K562 (cell line): ENCODE measurements at regions not wholly inside any gene's neighbourhood (a gene's known extent, or its start where the extent isn't known, plus 50 kb on each side); places are given as distances from the start of the nearest gene placed in this dataset.

Experiments
- ATAC-seq: fragments of 200-7000 bp; cut with Tn5 transposase; 3 replicates; pipeline ENCODE4 v1.9.1; 2020; ENCODE audit warnings: moderate library complexity
- BruUV-seq: library from RNA; stranded (reverse); fragments of 400-500 nt; replicated peaks from 2 replicates; lab custom pipeline; 2021; lab: Mats Ljungman, UMichigan
- CTCF ChIA-PET: fragments of 300-600 bp; formaldehyde crosslinking; extraction: SDS; loops from one replicate; lab custom pipeline; 2021; ENCODE audit warnings: low intra/inter-chr PET ratio; lab: Yijun Ruan, JAX
- POLR2A ChIA-PET: fragments of 300-600, 350-650 bp; sonication (Branson Sonifier 250); formaldehyde crosslinking; extraction: SDS; loops from one replicate; lab custom pipeline; 2021; ENCODE audit warnings: antibody characterized with exemption, inconsistent platforms; lab: Yijun Ruan, JAX
- DNase-seq, 4 experiments: peaks; one replicate each; pipeline versions ENCODE4 v3.0.0 to v3.0.0-alpha.2; 2011 to 2018; ENCODE audit warnings: low spot score in 3 of 4, mixed read lengths in 3 of 4; ENCODE audit errors: extremely low read depth in 1 of 4
- FAIRE-seq: peaks from 2 replicates; lab custom pipeline; 2011; peaks lifted over from hg19 to GRCh38; lab: Jason Lieb, UNC
- H2AFZ ChIP-seq: 2 replicates; pipeline ENCODE4 v1.6.0; 2011; ENCODE audit warnings: low read depth, low read length, control low read depth, inconsistent platforms
- H3K27ac ChIP-seq: fragments of 200-600 bp; 3 replicates; pipeline ENCODE4 v1.8.0; 2011; ENCODE audit warnings: low read depth, mild to moderate bottlenecking, control low read depth, inconsistent platforms, low read length, moderate library complexity, mixed read lengths; ENCODE audit errors: extremely low read depth
- H3K27me3 ChIP-seq, 2 experiments: fragments of 300-600 bp in 1 of 2; 2 replicates in 1 of 2; 3 replicates in 1 of 2; pipeline versions ENCODE4 v1.6.0 to v1.8.0; 2011; ENCODE audit warnings: inconsistent platforms in 2 of 2, low read length in 2 of 2, mild to moderate bottlenecking in 1 of 2, mixed read lengths in 1 of 2, moderate library complexity in 1 of 2; ENCODE audit not compliant: control insufficient read depth in 2 of 2, insufficient read depth in 2 of 2
- H3K36me3 ChIP-seq: fragments of 300-600 bp; 3 replicates; pipeline ENCODE4 v1.8.0; 2011; ENCODE audit warnings: mild to moderate bottlenecking, low read length, inconsistent platforms; ENCODE audit not compliant: control insufficient read depth, insufficient read depth
- H3K4me1 ChIP-seq, 2 experiments: fragments of 200-600 bp in 1 of 2; replicated peaks in 1 of 2; 2 replicates in 1 of 2; 3 replicates in 1 of 2; pipeline versions ENCODE4 v1.5.1 to v1.8.0; 2011; ENCODE audit warnings: inconsistent platforms in 2 of 2, low read length in 2 of 2, mild to moderate bottlenecking in 1 of 2, mixed read lengths in 1 of 2, moderate library complexity in 1 of 2; ENCODE audit not compliant: control insufficient read depth in 2 of 2, insufficient read depth in 2 of 2
- H3K4me2 ChIP-seq: 2 replicates; pipeline ENCODE4 v1.6.1; 2011; ENCODE audit warnings: low read length, control low read depth, inconsistent platforms, mixed read lengths; ENCODE audit not compliant: insufficient read depth
- H3K4me3 ChIP-seq: fragments of 200-600 bp; sonication (generic), shearing (Covaris generic); 2 replicates; pipeline ENCODE4 v1.5.1; 2016; ENCODE audit warnings: control low read depth, inconsistent platforms
- H3K79me2 ChIP-seq: fragments of 200-600 bp; 3 replicates; pipeline ENCODE4 v1.8.0; 2011; ENCODE audit warnings: low read length, inconsistent platforms; ENCODE audit not compliant: control insufficient read depth, insufficient read depth
- H3K9ac ChIP-seq, 2 experiments: 2 replicates each; pipeline versions ENCODE4 v1.6.0 to v1.6.1; 2011; ENCODE audit warnings: low read depth in 2 of 2, low read length in 2 of 2, control low read depth in 1 of 2, inconsistent platforms in 1 of 2, mild to moderate bottlenecking in 1 of 2, mixed read lengths in 1 of 2; ENCODE audit not compliant: insufficient read depth in 1 of 2
- H3K9me1 ChIP-seq: one replicate; pipeline ENCODE4 v1.6.0; 2011; ENCODE audit warnings: inconsistent platforms, mild to moderate bottlenecking, low read length, moderate library complexity; ENCODE audit not compliant: control insufficient read depth, insufficient read depth
- H3K9me3 ChIP-seq: replicated peaks from 2 replicates; pipeline ENCODE4 v1.5.1; 2011; ENCODE audit warnings: low read depth, low read length, inconsistent platforms; ENCODE audit not compliant: control insufficient read depth, insufficient read depth
- H4K20me1 ChIP-seq: replicated peaks from 2 replicates; pipeline ENCODE4 v1.6.1; 2011; ENCODE audit warnings: low read length, inconsistent platforms, mixed read lengths; ENCODE audit not compliant: control insufficient read depth, insufficient read depth
- ARID1B ChIP-seq: fragments of 450-650 bp; IDR thresholded peaks from 2 replicates; pipeline ENCODE4 v1.6.1; 2016; ENCODE audit warnings: antibody characterized with exemption, mild to moderate bottlenecking, inconsistent platforms
- BCL6 ChIP-seq: fragments of 250-450 bp; sonication (Bioruptor Pico); IDR thresholded peaks from 2 replicates; pipeline ENCODE4 v1.4.0; 2020
- FOS ChIP-seq: IDR thresholded peaks from 3 replicates; pipeline ENCODE4 v1.6.1; 2011; ENCODE audit not compliant: insufficient read length; ENCODE audit errors: extremely low read depth
- JUND ChIP-seq, 2 experiments: IDR thresholded peaks; 2 replicates in 1 of 2; 3 replicates in 1 of 2; pipeline ENCODE4 v1.6.1; 2011; ENCODE audit warnings: borderline replicate concordance in 2 of 2, low read depth in 2 of 2, low read length in 2 of 2, improper control_type of control experiment in 1 of 2, missing biosample characterization in 1 of 2, missing genetic modification characterization in 1 of 2, missing genetic modification reagents in 1 of 2
- NFATC3 ChIP-seq: fragments of 450-650 bp; IDR thresholded peaks from 2 replicates; pipeline ENCODE4 v1.6.1; 2017; ENCODE audit warnings: mild to moderate bottlenecking
- RBM15 ChIP-seq: fragments of 200-400 bp; formaldehyde crosslinking; IDR thresholded peaks from 2 replicates; pipeline ENCODE4 v1.6.1; 2018; ENCODE audit warnings: mild to moderate bottlenecking, low read length, moderate library complexity; ENCODE audit not compliant: insufficient read depth
- STAT6 ChIP-seq: sonication (generic); formaldehyde crosslinking; IDR thresholded peaks from 2 replicates; pipeline ENCODE4 v1.8.1; 2023; ENCODE audit warnings: mild to moderate bottlenecking, missing genetic modification reagents
- ZBTB49 ChIP-seq: sonication (generic); formaldehyde crosslinking; IDR thresholded peaks from 2 replicates; pipeline ENCODE4 v1.8.0; 2022; ENCODE audit warnings: missing genetic modification reagents, mild to moderate bottlenecking, borderline replicate concordance
- ZNF354B ChIP-seq: fragments of 250-450 bp; sonication (Bioruptor Pico); IDR thresholded peaks from 2 replicates; pipeline ENCODE4 v1.4.0; 2020
- ZNF398 ChIP-seq: fragments of 250-450 bp; sonication (Bioruptor Pico); IDR thresholded peaks from 2 replicates; pipeline ENCODE4 v1.8.0; 2021; ENCODE audit warnings: moderate library complexity, mild to moderate bottlenecking, inconsistent platforms
- WGBS: fragments of 100-300 bp; shearing (Covaris generic); methylation state at CpG from one replicate; pipeline ENCODE4 v1.1.6; 2016; ENCODE audit warnings: low coverage, mixed read lengths; ENCODE audit not compliant: insufficient coverage; ENCODE audit errors: missing lambda C conversion rate; 5-methylcytosine and 5-hydroxymethylcytosine counted together
- in situ Hi-C: fragments of 300-500 bp; cut with MboI; formaldehyde crosslinking; loops from 4 replicates; pipeline ENCODE4 v1.15.0; 2018; ENCODE audit warnings: inconsistent platforms, mixed read lengths
- intact Hi-C: fragments of 100-400 bp; cut with micrococcal nuclease; formaldehyde crosslinking; loops from 2 replicates; pipeline ENCODE4 v1.14.2; 2022

GRCh38 chr7:118054529-118054928 is 129.4 kb upstream of the LSM8 start:
- H3K27ac ChIP-seq, result no peak overlapping the region
- DNase-seq (no peak), ATAC-seq (no peak), FAIRE-seq (no peak)
- no peaks in the 10 kb centered on the region for H3K36me3 ChIP-seq
- intact Hi-C loops, result no loop called here
- WGBS, result 2% methylated on average over 2 of the region's 2 CpGs
- H3K4me1 ChIP-seq, result no peaks in the 10 kb centered on the region
- in situ Hi-C loops, result no loop called here
- H3K4me2 ChIP-seq, result no peak overlapping the region
- H4K20me1 ChIP-seq, result no peaks in the 10 kb centered on the region
- no peaks in the 10 kb centered on the region for H3K27me3 ChIP-seq
- no peak overlapping the region for H2AFZ ChIP-seq
- H3K9ac ChIP-seq, result no peak overlapping the region
- POLR2A ChIA-PET, result no interaction called here
- no TSS peak for BruUV-seq
- H3K9me1 ChIP-seq, result no peaks in the 10 kb centered on the region
- H3K79me2 ChIP-seq, result no peaks in the 10 kb centered on the region
- H3K9me3 ChIP-seq, result no peaks in the 10 kb centered on the region
- CTCF ChIA-PET, result no interaction called here
- H3K4me3 ChIP-seq, result no peak overlapping the region
- no peak for TF ChIP-seq NFATC3
- TF ChIP-seq ARID1B, result no peak
- no peak for TF ChIP-seq RBM15
- no peak for TF ChIP-seq FOS
- TF ChIP-seq ZNF354B (CRISPR knock-in tag), result no peak
- no peak for TF ChIP-seq STAT6
- TF ChIP-seq BCL6, result no peak
- no peak for TF ChIP-seq JUND (IDR thresholded peaks at IDR 0.05; ENCODE audit: borderline replicate concordance, low read depth, low read length)
- TF ChIP-seq JUND (tag; IDR thresholded peaks at IDR 0.05; ENCODE audit: borderline replicate concordance, low read depth, low read length), result no peak
- TF ChIP-seq ZBTB49 (CRISPR knock-in tag), result no peak
- no peak for TF ChIP-seq ZNF398 (CRISPR knock-in tag)
